GM19239 (cell line): ENCODE measurements at regions not wholly inside any gene's neighbourhood (a gene's known extent, or its start where the extent isn't known, plus 50 kb on each side); places are given as distances from the start of the nearest gene placed in this dataset.

Experiments
- DNase-seq: peaks from one replicate; pipeline ENCODE4 v3.0.0; 2011; ENCODE audit warnings: low spot score; ENCODE audit not compliant: insufficient read length
- FAIRE-seq: peaks from 2 replicates; lab custom pipeline; 2011; peaks lifted over from hg19 to GRCh38; lab: Jason Lieb, UNC

DNA sequence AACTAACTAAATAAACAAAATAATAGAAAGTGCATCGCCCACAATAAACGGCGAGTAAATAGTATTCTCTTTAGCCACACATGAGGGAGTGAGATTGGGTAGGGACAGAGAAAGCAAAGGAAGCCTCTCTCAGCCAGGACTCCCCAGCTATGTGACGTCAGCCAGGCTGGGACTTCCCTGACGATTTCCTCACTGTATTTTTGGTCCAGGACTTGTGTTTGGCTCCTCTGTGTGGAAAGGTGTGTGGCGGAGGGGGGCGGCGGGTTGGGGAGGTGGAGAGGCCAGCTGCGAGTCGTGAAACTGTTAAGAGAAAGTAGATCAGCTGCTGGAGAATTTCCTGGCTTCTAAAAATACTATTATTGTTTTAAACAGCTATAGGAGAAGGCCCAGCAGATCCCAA is 1124.6 kb downstream of the AACS start:
- FAIRE-seq: no peak
- DNase-seq: no peak

DNA sequence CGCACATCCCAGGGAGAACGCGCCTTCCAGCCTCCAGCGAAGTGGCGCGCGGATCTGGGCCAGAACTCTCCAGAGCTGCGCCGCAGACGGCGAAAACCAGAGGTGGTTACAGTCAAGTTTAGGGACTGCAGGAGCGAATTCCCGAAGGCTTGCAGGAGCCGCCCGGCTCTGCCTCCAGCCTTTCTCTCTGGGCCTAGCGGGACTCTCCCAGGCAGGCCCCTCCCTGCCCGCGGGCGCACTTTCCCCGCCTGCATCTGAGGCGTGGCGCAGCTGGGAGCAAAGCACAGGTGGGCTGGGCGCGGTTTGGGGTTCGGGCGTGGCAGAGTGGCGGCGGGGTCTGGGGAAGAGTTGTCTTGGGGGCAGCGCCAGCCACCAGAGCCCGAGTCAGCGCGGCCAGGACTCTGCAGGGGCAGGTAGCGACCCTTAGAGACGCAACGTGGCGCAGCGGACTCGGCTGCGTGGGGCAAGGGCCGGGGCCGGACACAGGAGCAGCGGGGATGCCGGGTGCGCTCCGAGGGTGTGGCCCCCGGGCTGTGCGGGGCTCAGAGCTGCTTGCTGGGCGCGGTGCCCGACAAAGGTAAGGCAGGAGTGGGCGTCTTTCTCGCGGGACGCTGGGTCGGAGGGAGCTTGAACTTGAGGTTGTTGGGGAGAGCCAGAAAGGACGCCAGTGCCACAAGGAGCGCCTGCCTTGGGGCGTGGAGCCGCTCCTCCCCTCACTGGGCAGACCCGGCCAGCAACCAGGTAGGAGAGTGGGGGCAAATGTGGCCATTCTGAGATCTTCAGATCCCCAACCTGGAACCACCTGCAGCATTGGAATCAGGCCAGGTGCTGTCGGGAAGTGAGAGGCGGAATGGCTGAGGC is 1126.0 kb downstream of the AACS start:
- DNase-seq (no peak), FAIRE-seq (no peak)

DNA sequence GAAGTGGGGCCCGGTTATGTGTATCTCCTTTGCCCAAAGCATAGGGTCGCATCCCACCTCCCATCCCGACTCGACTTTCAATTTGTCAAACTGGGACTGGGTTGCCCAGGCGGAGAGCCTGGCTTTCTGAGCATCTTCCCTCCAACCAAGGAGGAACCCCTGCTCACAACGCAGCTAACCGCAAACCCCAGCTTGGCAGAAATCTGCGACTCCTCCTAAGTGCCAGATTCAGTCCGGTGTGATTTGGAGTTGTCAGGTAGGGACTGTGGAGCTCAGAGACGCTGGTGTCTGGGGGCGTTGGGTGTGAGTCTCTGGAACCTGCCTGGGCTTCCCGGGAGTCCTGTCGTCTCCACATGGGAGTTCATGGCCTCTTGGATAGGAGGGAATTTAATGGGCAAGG is 1126.7 kb downstream of the AACS start:
- DNase-seq: no peak
- FAIRE-seq: no peak

DNA sequence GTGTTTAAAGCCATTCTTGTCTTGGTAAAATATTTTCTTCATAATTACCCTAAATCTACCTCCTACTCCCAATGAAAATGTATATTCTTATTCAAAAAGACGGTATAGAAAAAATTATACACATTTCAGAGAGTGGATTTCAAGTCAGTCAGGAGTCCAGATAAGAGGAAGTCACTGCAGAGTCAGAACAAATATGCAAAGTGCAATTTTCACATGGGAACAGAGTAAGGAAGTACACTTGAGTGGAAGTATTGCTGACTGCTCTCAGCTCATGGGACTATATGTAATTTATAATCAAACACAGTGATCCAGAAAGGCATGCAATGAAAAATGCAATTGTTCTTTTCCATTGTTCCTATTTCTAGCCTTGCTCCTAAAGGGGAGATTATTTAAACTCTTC is 1128.0 kb downstream of the AACS start:
- no peak for FAIRE-seq
- no peak for DNase-seq

DNA sequence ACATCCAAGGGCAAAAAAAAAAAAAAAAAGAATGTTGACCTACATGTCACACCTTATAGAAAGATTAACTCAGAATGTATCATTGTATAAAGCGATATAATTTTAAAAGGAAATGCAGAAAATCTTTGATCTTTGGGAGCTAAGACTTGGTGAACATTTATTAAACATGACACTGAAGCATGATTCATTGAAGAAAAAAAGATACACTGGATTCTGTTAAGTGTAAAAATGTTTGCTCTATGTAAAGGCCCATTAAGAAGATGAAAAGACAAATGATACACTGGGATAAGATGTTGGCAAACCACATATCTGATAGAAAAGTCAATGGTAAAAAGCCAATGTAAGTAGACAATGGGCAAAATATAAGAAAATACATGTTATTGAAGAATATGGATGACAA is 1131.0 kb downstream of the AACS start:
- DNase-seq (no peak), FAIRE-seq (no peak)

DNA sequence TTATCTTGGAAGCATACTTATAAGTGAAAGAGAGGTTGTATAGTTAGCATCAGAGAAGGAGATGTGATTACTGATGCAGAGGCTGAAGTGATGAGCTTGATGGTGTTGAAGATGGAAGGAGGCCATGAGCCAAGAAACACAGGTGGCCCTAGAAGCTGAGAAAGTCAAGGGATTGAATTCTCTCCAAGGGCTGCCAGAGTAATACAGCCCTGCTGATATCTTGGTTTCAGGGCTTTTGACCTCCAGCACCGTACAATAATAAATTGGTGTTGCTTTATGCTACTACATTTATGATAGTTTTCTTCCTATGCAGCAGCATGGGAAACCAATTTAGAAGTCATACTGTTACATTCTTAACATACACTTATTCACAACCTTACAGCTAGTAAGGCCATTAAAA is 1133.3 kb downstream of the AACS start:
- DNase-seq (no peak), FAIRE-seq (no peak)

DNA sequence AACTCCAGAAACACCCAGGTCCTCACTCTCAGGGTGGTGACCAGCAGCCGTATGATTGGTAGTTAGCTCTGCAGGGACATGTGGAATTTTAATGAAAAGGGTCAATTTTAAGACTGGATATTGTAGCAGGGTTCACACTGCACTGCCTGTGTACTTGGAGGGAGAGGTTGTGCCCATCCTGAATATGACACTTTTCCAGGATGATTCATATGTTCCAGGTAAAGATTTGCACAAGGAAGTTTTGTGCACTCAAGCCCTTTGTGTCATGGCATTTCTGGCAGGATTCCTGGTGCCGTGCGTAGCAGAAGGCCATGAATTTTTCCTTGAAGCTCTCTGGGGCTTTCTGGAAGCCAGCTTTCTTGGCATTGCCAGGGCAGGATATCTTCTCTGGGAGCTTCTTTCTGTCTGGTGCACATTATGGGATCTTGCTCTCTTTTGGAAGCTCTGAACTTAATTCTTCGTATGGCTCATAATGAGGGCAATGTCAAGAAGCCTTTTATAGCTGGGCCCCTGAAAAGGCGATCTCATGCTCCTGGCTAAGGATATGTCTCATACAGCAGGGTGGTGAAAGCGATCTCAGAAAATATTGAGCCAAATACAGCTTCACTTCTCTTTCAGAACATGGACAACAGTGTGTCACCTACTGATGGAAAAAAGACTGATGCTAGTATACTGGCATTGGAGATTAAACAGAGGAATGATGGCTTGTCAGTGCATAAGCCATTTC is 1133.9 kb downstream of the AACS start:
- FAIRE-seq: no peak

DNA sequence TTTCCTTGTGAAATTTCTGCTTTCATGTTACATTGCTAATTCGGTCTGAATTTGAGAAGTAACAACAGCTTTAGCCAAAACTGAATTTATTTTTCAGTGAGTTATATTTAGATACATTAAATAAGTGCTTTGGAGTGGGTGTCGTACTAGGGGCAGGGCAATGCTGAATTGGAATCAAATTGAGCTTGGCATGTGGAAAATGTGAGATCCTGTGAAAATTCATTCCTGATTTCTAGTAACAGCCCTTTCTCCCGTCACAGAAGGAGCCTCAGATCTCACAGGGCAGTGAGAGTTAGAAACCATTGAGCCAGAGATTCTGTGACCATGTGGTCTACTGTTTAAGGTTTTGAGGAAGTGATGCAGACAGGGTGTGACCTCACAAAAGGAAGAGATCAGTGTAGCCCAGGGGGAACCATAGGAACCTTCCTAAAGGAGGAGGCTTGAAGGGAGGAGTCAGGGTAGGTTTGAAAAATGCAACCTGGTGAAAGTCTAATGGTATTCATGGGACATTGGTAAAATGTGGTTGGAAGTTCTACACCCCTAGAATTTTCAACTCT is 1136.8 kb downstream of the AACS start:
- no peak for FAIRE-seq

More for the DNA sequence above, 1133.9 kb downstream of the AACS start:
- DNase-seq: no peak

DNA sequence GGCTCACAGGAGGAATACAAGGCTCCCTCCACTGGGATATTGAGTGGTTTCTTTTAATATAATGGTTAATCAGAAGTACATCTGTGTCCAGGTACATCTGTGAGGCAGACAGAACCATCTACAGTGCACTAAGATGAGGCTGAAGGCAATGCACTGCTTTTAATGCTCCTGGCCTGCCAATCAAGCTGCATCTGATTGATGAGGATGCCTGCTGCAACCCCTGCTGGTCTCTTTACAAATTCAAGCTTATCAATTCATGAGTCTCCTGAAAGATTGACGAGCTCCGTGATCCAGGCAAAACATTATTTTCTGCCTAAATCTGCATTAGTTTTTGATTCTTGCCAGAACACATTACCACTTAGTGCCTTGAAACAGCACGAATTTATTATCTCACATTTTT is 1139.1 kb downstream of the AACS start:
- DNase-seq (no peak), FAIRE-seq (no peak)

More for the DNA sequence above, 1136.8 kb downstream of the AACS start:
- no peak for DNase-seq

DNA sequence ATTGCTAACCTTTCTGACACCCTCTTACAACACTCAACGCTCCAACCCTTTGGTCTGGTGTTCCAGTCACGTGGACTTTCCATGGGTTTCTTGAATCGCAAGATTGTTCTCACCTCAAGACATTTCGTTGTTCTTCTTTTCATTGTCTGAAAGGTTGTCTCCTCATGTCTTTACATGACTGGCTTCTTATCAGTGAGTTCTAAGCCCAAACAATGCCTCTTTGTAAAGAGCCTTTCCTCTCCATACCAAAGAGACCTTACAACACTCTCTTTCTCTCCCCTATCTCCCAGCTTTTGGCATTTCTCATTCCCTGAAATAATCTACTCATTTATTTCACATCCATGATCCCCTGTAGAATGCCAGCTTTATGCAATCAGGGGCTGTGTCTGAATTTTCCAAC is 1144.8 kb downstream of the AACS start:
- DNase-seq: no peak
- FAIRE-seq: no peak

DNA sequence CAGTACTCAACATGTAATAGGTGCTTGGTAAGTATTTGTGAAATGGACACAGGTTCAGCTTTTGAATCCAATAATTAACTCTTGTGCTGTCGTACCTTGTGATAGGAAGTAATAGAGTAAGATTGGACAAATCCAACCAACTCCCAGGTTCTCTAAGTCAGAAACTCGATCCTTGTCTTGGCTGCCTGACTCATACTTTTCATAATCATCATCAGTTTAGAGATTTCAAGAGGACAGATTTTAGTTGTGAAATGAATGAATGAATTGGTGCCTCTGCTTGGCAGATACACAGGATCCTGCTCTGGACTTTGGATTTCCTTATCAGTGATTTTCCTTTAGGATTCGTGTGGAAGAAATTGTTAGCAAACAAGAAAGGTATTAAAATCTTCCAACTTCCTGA is 1145.2 kb downstream of the AACS start:
- no peak for FAIRE-seq
- DNase-seq: no peak

DNA sequence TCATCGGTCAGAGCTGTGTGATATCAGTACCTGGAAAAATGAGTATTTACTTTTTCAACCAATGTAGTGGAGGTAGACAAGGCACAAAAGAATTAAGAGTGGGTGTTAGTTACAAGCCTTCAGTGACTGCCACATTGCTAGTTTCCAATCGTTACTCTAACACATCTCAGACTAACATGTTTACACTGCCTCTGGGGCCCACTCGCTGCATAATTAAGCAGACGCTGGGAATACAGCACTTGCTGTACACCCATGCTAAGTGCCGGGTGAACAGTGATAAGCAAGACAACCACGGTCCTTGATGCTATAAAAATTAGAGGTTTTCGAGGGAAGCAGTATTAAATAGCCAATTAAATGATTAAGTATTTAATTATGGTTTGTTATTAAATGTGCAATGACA is 1147.6 kb downstream of the AACS start:
- DNase-seq: no peak
- FAIRE-seq: no peak

DNA sequence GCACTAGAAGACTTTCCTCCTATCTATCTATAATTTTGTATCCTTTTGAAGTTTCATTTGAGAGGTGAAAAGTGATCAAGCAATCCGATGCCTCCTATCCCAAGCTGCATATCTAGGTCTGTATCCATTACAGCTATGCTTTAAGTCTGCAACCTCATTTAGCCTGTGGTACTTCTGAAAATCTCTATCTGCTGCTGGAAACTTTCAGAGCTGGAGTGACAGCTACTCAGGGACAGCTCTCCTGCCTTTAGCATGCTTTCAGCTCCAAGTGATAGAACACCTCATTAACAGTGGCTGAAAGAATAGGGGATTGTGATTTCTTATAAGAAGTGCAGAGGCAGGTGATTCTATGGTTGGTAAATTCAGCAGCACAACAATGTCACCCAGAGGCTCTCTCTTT is 1153.5 kb downstream of the AACS start:
- no peak for DNase-seq
- no peak for FAIRE-seq

DNA sequence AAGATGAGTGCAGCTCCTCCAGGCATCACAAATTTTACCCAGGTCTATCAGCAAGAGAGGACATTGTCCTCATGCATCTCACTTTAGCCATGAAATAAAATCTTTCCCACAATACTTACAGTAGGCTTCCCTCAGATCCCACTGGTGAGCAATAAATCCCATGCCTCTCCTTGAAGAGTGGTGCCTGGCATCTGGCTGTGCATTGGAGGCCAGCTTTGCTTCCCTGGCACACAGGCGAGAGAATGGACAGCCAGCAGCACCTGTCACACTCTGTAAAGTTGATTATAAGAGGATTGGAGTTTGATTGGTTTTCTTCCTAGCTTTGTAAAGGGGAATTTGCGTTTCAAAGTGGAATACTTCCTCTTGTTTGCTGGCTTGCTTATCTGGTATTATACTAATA is 1153.9 kb downstream of the AACS start:
- DNase-seq: no peak
- FAIRE-seq: no peak

DNA sequence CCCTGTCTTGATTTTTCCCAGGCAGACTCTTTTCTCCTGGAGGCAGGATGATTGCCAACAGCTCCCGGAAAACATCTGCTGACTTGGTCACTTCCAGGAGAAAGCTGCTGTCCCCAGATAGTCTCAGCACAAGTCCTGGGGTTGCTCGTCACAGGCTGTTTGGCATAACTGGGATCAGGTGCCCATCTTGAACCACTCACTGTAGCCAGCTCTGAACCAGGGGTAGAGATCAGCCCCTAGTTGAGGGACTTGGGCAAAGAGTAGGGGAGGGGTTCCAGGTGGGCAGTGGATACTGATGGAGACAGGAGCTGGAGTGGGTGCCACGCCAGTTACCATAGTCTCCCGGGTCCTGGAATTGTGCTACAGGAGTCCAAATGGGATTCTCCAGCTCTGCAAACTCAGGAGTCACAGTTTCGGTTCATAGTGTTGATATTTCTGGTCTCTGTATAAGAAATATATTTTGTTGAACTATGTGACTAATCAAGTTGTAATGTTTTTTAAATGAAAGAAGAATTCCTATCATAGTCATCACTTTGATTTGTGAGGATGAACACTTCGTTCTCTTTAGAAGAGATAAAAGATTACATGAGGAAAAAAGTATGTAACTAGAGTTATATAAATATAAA is 1154.5 kb downstream of the AACS start:
- no peak for FAIRE-seq
- no peak for DNase-seq

DNA sequence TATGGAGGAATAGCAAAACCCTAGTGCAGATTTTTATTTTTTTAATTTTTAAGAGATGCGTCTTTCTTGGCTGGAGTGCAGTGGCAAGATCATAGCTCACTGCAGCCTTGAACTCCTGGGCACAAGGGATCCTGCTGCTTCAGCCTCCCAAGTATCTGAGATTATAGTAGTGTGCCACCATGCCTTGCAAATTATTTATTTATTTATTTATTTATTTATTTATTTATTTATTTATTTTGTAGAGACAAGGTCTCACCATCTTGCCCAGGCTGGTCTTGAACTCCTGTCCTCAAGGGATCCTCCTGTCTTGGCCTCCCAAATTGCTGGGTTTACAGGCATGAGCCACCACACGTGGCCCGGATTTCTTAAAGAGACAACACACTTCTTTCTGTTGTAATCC is 1158.8 kb downstream of the AACS start:
- no peak for DNase-seq
- FAIRE-seq: no peak

DNA sequence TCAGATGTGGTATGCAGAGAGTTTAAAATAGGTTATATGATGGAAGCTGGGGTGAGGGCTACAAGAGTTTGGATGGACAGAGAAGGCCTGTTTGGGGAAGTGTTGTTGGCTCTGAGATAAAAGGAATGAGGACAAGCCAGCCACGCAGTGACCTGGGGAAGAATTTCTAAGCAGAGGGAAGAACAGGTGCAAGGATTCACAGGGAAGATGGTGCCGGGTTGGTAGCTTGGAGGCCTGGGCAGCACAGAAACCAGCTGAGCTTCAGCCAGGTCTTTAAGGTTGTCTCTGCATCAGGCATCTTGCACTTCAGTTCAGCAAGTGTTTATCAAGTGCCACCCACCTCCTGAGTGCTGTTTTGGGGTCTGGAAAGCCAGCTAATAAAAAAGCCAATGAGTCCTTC is 1163.7 kb downstream of the AACS start:
- DNase-seq (no peak), FAIRE-seq (no peak)

DNA sequence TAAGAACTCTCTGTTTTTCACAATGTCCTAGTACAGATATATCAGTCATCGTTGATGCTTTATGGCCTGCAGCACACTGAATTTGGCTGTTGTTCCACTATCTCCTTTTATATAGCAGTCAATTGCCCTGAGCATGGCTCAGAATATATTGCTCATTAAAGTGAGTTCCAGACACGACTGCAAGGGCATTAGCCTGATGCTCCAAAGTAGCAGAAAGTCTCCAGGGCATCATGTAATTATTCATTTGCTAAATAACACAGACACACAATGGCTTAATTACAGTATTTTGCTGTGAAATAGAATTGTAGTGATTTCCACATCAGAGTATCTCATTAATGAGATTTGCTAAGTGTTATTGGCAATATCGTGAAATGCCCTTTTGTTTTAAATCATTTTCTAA is 1167.5 kb downstream of the AACS start:
- FAIRE-seq (no peak), DNase-seq (no peak)

DNA sequence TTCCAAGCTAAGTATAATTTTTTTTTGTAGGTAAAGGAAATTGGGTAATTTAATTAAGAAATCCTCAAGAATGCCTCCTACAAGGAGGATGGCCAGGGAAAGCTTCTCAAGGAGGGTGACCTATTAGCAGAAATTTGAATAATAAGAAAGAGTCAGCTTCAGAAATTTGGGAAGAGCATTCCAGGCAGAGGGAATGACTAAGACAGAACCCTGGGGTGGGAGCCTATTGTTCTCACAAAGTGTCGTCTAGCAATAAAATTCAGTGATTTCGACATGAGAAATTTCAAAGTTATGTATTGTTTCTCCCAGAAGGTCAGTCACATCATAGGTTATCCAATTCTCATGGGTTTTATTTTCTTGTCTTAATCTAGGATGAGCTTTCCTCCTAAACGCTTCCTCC is 1168.4 kb downstream of the AACS start:
- FAIRE-seq (no peak), DNase-seq (no peak)

DNA sequence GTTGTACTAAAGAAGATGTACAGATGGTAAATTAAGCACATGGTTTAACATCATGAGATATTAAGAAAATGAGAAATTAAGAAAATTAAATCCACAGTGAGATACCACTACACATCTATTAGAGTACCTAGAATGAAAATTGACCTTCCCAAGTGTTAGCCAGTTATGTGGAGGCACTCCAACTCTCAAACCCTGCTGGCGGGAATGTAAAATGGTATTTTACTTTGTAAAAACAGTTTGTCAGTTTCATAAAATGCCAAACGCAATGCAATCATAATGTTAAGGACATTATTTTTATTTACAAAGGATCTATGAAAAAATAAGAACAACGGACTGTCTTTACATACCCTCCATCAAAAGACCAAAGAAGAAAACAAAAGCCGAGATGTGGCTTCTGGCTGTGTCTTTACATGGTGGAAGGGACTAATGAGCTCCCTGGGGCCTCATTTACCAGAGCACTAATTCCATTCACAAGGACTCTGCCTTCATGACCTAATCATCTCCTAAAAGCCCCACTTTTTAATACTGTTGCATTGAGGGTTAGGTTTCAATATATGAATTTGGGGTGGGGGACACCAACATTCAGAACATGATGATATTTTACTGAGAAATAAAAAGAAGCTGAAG is 1178.7 kb downstream of the AACS start:
- DNase-seq: no peak
- FAIRE-seq: no peak

DNA sequence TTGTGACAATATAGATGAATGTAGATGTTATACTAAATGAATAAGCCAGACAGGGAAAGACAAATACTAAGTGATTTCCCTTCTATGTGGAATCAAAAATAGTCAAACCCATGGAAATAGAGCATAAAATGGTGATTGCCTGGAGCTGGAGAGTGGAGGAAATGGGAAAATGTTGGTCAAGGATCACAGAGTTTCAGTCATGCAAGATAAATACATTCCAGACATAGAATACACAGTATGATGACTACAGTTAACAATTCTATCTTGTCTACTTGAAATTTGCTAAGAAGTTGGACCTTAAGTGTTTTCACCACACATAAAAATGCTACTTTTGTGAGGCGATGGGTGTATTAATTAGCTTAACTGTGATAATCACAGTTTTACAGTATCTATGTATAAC is 1182.7 kb downstream of the AACS start:
- FAIRE-seq (no peak), DNase-seq (no peak)
